MM.1S (cell line): ENCODE measurements at regions not wholly inside any gene's neighbourhood (a gene's known extent, or its start where the extent isn't known, plus 50 kb on each side); places are given as distances from the start of the nearest gene placed in this dataset.

ENCODE experiments used
- EZH2 ChIP-seq: fragments of 300-600 bp; sonication (generic); optimal IDR thresholded peaks from 2 replicates; pipeline ENCODE3; 2017; ENCODE audit warnings: low read depth, mild to moderate bottlenecking, antibody characterized with exemption, low read length, mixed read lengths
- TF ChIP-seq, protein P1 (sequence below): fragments of 300-600 bp; sonication (generic); IDR thresholded peaks from 2 replicates; pipeline ENCODE4 v1.5.1; 2016; ENCODE audit warnings: antibody characterized with exemption, low read length, mixed read lengths

DNA sequence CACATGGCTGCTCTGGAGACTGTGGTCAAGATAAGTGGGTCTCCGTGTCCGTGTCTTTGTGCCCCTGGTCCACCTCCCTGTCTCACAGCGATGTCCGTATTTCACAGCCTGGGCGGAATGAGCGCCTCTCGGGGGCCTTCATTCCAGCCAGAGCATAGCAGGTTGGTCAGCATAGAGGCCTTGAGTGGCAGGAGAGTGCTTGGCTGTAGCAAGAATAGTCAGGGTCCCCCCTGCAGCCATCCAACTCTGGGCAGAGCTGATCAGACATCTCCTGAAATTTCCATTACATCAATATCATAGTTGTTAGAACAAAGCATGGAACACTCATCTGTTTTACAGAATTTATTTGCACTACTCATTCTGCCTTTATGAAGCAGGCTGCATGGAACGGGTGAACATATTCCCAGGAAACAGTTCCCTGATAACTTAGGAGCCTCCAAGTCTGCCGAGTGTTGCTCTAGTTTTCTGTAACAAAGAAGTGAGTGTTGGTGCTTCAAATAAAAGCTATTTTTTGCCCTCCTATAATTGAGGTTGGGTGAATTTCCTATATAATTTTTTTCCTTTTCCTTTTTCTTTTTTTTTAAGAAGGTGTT, 255.3 kb downstream of the INHBA start:
- TF ChIP-seq, protein P1, sequence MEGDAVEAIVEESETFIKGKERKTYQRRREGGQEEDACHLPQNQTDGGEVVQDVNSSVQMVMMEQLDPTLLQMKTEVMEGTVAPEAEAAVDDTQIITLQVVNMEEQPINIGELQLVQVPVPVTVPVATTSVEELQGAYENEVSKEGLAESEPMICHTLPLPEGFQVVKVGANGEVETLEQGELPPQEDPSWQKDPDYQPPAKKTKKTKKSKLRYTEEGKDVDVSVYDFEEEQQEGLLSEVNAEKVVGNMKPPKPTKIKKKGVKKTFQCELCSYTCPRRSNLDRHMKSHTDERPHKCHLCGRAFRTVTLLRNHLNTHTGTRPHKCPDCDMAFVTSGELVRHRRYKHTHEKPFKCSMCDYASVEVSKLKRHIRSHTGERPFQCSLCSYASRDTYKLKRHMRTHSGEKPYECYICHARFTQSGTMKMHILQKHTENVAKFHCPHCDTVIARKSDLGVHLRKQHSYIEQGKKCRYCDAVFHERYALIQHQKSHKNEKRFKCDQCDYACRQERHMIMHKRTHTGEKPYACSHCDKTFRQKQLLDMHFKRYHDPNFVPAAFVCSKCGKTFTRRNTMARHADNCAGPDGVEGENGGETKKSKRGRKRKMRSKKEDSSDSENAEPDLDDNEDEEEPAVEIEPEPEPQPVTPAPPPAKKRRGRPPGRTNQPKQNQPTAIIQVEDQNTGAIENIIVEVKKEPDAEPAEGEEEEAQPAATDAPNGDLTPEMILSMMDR = no peak
- no peak for TF ChIP-seq EZH2
